H1 (cell line): ENCODE measurements at regions not wholly inside any gene's neighbourhood (a gene's known extent, or its start where the extent isn't known, plus 50 kb on each side); places are given as distances from the start of the nearest gene placed in this dataset.

Source experiments
- CTCF ChIA-PET: fragments of 300-600 bp; sonication (Branson Sonifier 250); formaldehyde crosslinking; loops from one replicate; lab custom pipeline; 2021; ENCODE audit not compliant: partially characterized antibody; lab: Charles Lee
- POLR2A ChIA-PET: fragments of 300-600 bp; sonication (Branson Sonifier 250); formaldehyde crosslinking; loops from one replicate; lab custom pipeline; 2021; ENCODE audit warnings: inconsistent platforms; ENCODE audit not compliant: partially characterized antibody; lab: Charles Lee
- DNase-seq, 2 experiments: peaks; one replicate each; pipeline versions ENCODE4 v3.0.0 to v3.0.0-alpha.2; 2010 to 2022; ENCODE audit warnings: low spot score in 2 of 2, low read depth in 1 of 2, mixed read lengths in 1 of 2
- FAIRE-seq: peaks from 2 replicates; lab custom pipeline; 2011; peaks lifted over from hg19 to GRCh38; lab: Jason Lieb, UNC
- H2AFZ ChIP-seq: 2 replicates; pipeline ENCODE4 v1.8.1; 2012; ENCODE audit warnings: low read length, inconsistent platforms
- H2AK5ac ChIP-seq: 2 replicates; pipeline ENCODE4 v1.6.1; 2013; ENCODE audit warnings: low read depth, low read length
- H2BK120ac ChIP-seq: replicated peaks from 2 replicates; pipeline ENCODE3; 2013; ENCODE audit warnings: low read depth, low read length, inconsistent platforms
- H2BK12ac ChIP-seq: 2 replicates; pipeline ENCODE4 v1.6.1; 2013; ENCODE audit warnings: low read depth, low read length
- H2BK15ac ChIP-seq: 2 replicates; pipeline ENCODE4 v1.6.1; 2013; ENCODE audit warnings: low read length
- H2BK20ac ChIP-seq: 2 replicates; pipeline ENCODE4 v1.6.1; 2013; ENCODE audit warnings: low read length
- H2BK5ac ChIP-seq: 2 replicates; pipeline ENCODE4 v1.6.1; 2013; ENCODE audit warnings: low read depth, low read length
- H3K14ac ChIP-seq: 2 replicates; pipeline ENCODE4 v1.6.1; 2013; ENCODE audit warnings: inconsistent platforms; ENCODE audit not compliant: insufficient read length
- H3K18ac ChIP-seq: 2 replicates; pipeline ENCODE4 v1.6.1; 2013; ENCODE audit warnings: low read length; ENCODE audit errors: extremely low read depth
- H3K23ac ChIP-seq: 2 replicates; pipeline ENCODE4 v1.6.1; 2013; ENCODE audit warnings: inconsistent platforms; ENCODE audit not compliant: insufficient read length
- H3K23me2 ChIP-seq: 2 replicates; pipeline ENCODE4 v1.6.1; 2013; ENCODE audit warnings: low read depth, low read length
- H3K27ac ChIP-seq: 2 replicates; pipeline ENCODE4 v1.6.1; 2011; ENCODE audit warnings: low read depth, low read length, inconsistent platforms
- H3K27me3 ChIP-seq, 4 experiments: replicated peaks in 1 of 4; 1 replicate in 1 of 4; 2 replicates in 3 of 4; pipeline versions ENCODE4 v1.6.1 to v1.8.1; 2011 to 2013; ENCODE audit warnings: low read length in 3 of 4, mild to moderate bottlenecking in 3 of 4, inconsistent platforms in 2 of 4, mixed read lengths in 2 of 4, moderate library complexity in 1 of 4; ENCODE audit not compliant: control insufficient read depth in 3 of 4, insufficient read depth in 3 of 4; ENCODE audit errors: extremely low read depth in 1 of 4
- H3K36me3 ChIP-seq, 4 experiments: 2 replicates each; pipeline versions ENCODE4 v1.6.1 to v1.8.1; 2011 to 2013; ENCODE audit warnings: mild to moderate bottlenecking in 4 of 4, low read length in 3 of 4, moderate library complexity in 2 of 4, control low read depth in 1 of 4, inconsistent platforms in 1 of 4; ENCODE audit not compliant: insufficient read depth in 4 of 4, control insufficient read depth in 2 of 4
- H3K4ac ChIP-seq: replicated peaks from 2 replicates; pipeline ENCODE3; 2013; ENCODE audit warnings: low read length, low read depth, mixed read lengths, inconsistent platforms; ENCODE audit not compliant: insufficient read length
- H3K4me1 ChIP-seq, 4 experiments: replicated peaks in 1 of 4; 1 replicate in 1 of 4; 2 replicates in 3 of 4; pipeline versions ENCODE4 v1.6.1 to v1.8.1; 2011 to 2013; ENCODE audit warnings: low read length in 3 of 4, inconsistent platforms in 2 of 4, mixed read lengths in 1 of 4; ENCODE audit not compliant: insufficient read depth in 4 of 4, control insufficient read depth in 3 of 4
- H3K4me2 ChIP-seq, 2 experiments: 2 replicates each; pipeline versions ENCODE4 v1.6.1 to v1.8.1; 2011 to 2013; ENCODE audit warnings: low read depth in 2 of 2, low read length in 2 of 2, control low read depth in 1 of 2, inconsistent platforms in 1 of 2, mild to moderate bottlenecking in 1 of 2; ENCODE audit not compliant: insufficient read depth in 1 of 2
- H3K4me3 ChIP-seq, 4 experiments: fragments of 200-600, 300-600 bp in 1 of 4; sonication (generic), shearing (Covaris generic), sonication (Bioruptor Twin) in 1 of 4; 2 replicates each; pipeline versions ENCODE4 v1.5.1 to v1.8.1; 2011 to 2016; ENCODE audit warnings: low read length in 4 of 4, low read depth in 3 of 4, control low read depth in 2 of 4, inconsistent platforms in 2 of 4, mild to moderate bottlenecking in 2 of 4, mixed read lengths in 1 of 4, moderate library complexity in 1 of 4; ENCODE audit not compliant: insufficient read depth in 2 of 4; ENCODE audit errors: extremely low read depth in 1 of 4
- H3K56ac ChIP-seq: replicated peaks from 2 replicates; pipeline ENCODE3; 2013; ENCODE audit warnings: low read depth, mild to moderate bottlenecking, mixed read lengths, low read length, inconsistent platforms; ENCODE audit not compliant: insufficient read length
- H3K79me1 ChIP-seq: 2 replicates; pipeline ENCODE4 v1.6.1; 2013; ENCODE audit warnings: low read depth, low read length, control low read depth
- H3K79me2 ChIP-seq, 2 experiments: 2 replicates each; pipeline versions ENCODE4 v1.6.1 to v1.8.1; 2012 to 2013; ENCODE audit warnings: low read length in 2 of 2, mild to moderate bottlenecking in 2 of 2, inconsistent platforms in 1 of 2; ENCODE audit not compliant: insufficient read depth in 2 of 2, control insufficient read depth in 1 of 2
- H3K9ac ChIP-seq, 4 experiments: replicated peaks in 1 of 4; 1 replicate in 1 of 4; 2 replicates in 3 of 4; pipeline versions ENCODE4 v1.6.1 to v1.8.1; 2011 to 2013; ENCODE audit warnings: low read depth in 3 of 4, low read length in 3 of 4, control low read depth in 2 of 4, mild to moderate bottlenecking in 2 of 4, moderate library complexity in 2 of 4, inconsistent platforms in 1 of 4; ENCODE audit errors: extremely low read depth in 1 of 4
- H3K9me3 ChIP-seq, 2 experiments: 2 replicates each; pipeline versions ENCODE4 v1.6.1 to v1.8.1; 2012 to 2013; ENCODE audit warnings: mild to moderate bottlenecking in 2 of 2, moderate library complexity in 2 of 2, control low read depth in 1 of 2, inconsistent platforms in 1 of 2, low read depth in 1 of 2, low read length in 1 of 2, mixed read lengths in 1 of 2; ENCODE audit not compliant: insufficient read depth in 2 of 2
- H4K20me1 ChIP-seq, 2 experiments: replicated peaks in 1 of 2; 2 replicates each; pipeline versions ENCODE3 to v1.8.1; 2011 to 2013; ENCODE audit warnings: inconsistent platforms in 2 of 2, low read length in 2 of 2, mild to moderate bottlenecking in 1 of 2; ENCODE audit not compliant: insufficient read depth in 2 of 2, control insufficient read depth in 1 of 2
- H4K5ac ChIP-seq: 2 replicates; pipeline ENCODE4 v1.6.1; 2013; ENCODE audit warnings: low read length, low read depth, mixed read lengths, inconsistent platforms; ENCODE audit not compliant: insufficient read length
- H4K8ac ChIP-seq: 2 replicates; pipeline ENCODE4 v1.8.0; 2013; ENCODE audit warnings: mild to moderate bottlenecking, moderate library complexity, low read length, inconsistent platforms; ENCODE audit not compliant: insufficient read depth; ENCODE audit errors: extremely low read depth
- H4K91ac ChIP-seq: replicated peaks from 2 replicates; pipeline ENCODE3; 2013; ENCODE audit warnings: low read length, mixed read lengths, inconsistent platforms; ENCODE audit not compliant: insufficient read length
- ATF2 ChIP-seq: IDR thresholded peaks from 2 replicates; pipeline ENCODE4 v1.6.1; 2012; ENCODE audit warnings: low read length, inconsistent platforms
- CHD2 ChIP-seq: IDR thresholded peaks from 2 replicates; pipeline ENCODE4 v1.6.1; 2012; ENCODE audit warnings: low read length, improper control_type of control experiment
- JUND ChIP-seq: IDR thresholded peaks from 2 replicates; pipeline ENCODE4 v1.6.1; 2011; ENCODE audit warnings: mild to moderate bottlenecking, improper control_type of control experiment, low read length
- MAFK ChIP-seq: IDR thresholded peaks from 2 replicates; pipeline ENCODE4 v1.6.1; 2012; ENCODE audit warnings: low read depth, mild to moderate bottlenecking, improper control_type of control experiment, low read length
- POLR2AphosphoS5 ChIP-seq: IDR thresholded peaks from 2 replicates; pipeline ENCODE4 v1.6.1; 2011; ENCODE audit warnings: low read depth, low read length
- RFX5 ChIP-seq: IDR thresholded peaks from 2 replicates; pipeline ENCODE4 v1.6.1; 2011; ENCODE audit warnings: low read depth, low read length, improper control_type of control experiment, borderline replicate concordance
- SUZ12 ChIP-seq: fragments of 200-600 bp; sonication (generic); IDR thresholded peaks from 2 replicates; pipeline ENCODE4 v1.6.1; 2012; ENCODE audit warnings: mild to moderate bottlenecking, inconsistent platforms, low read length, moderate library complexity, mixed read lengths

GRCh38 chr13:77829963-77830362, 88.7 kb downstream of the EDNRB start:
- no peak overlapping the region for H4K5ac ChIP-seq
- H3K4me3 ChIP-seq = no peak overlapping the region
- H3K4me2 ChIP-seq = no peak overlapping the region
- H3K36me3 ChIP-seq = no peaks in the 10 kb centered on the region
- no peak overlapping the region for H3K4ac ChIP-seq
- H3K56ac ChIP-seq = no peak overlapping the region
- H4K91ac ChIP-seq = no peak overlapping the region
- no peak overlapping the region for H2BK15ac ChIP-seq
- H2BK12ac ChIP-seq = no peak overlapping the region
- no peak overlapping the region for H2BK120ac ChIP-seq
- no peaks in the 10 kb centered on the region for H3K27me3 ChIP-seq
- ChIA-PET POLR2A (no interaction called here), CTCF (interaction anchor here (0.7 to 2.6 kb wide), 3 partner anchors 9 to 291 kb away, joined by 3 to 18 read pairs (median 4); no protein-coding TSS in a partner anchor)
- DNase-seq (no peak), FAIRE-seq (no peak)
- no peak overlapping the region for H2BK5ac ChIP-seq
- no peak overlapping the region for H2AFZ ChIP-seq
- H3K9me3 ChIP-seq = no peaks in the 10 kb centered on the region
- H3K18ac ChIP-seq = no peak overlapping the region
- H3K23me2 ChIP-seq = no peaks in the 10 kb centered on the region
- no peak for TF ChIP-seq CHD2
- no peak for TF ChIP-seq SUZ12
- TF ChIP-seq MAFK = no peak
- TF ChIP-seq POLR2AphosphoS5 = no peak
- no peak for TF ChIP-seq JUND
- TF ChIP-seq ATF2 = no peak
- TF ChIP-seq RFX5 = no peak
- no peak overlapping the region for H3K9ac ChIP-seq
- no peak overlapping the region for H2BK20ac ChIP-seq
- H3K4me1 ChIP-seq = no peaks in the 10 kb centered on the region; a peak in 1 of 7 replicates
- no peak overlapping the region for H2AK5ac ChIP-seq
- no peak overlapping the region for H3K27ac ChIP-seq
- H3K79me2 ChIP-seq = no peaks in the 10 kb centered on the region
- H3K23ac ChIP-seq = no peak overlapping the region
- no peaks in the 10 kb centered on the region for H3K79me1 ChIP-seq
- H4K20me1 ChIP-seq = no peaks in the 10 kb centered on the region
- no peak overlapping the region for H4K8ac ChIP-seq
- H3K14ac ChIP-seq = no peak overlapping the region
